Activated T-cell treated with anti-CD3 and anti-CD28 coated beads, Interleukin-2, amount 50 U/mL, for 4 hours (primary cell): ENCODE measurements at regions not wholly inside any gene's neighbourhood (a gene's known extent, or its start where the extent isn't known, plus 50 kb on each side); places are given as distances from the start of the nearest gene placed in this dataset.

Source experiments
- ATAC-seq, 2 donors: fragments of 200-7000 bp; cut with Tn5 transposase; one replicate each; pipeline ENCODE4 v1.10.0; 2021
- DNase-seq: peaks from one replicate; pipeline ENCODE4 v3.0.0-alpha.2; 2020
- H3K27me3 Mint-ChIP-seq: one replicate; pipeline ENCODE4 v1.8.0; 2021; ENCODE audit warnings: low read depth, mixed read lengths
- H3K36me3 Mint-ChIP-seq: one replicate; pipeline ENCODE4 v1.8.0; 2022; ENCODE audit warnings: mixed read lengths; ENCODE audit not compliant: insufficient read depth
- H3K4me1 Mint-ChIP-seq: one replicate; pipeline ENCODE4 v1.8.0; 2021; ENCODE audit warnings: low read depth, mixed read lengths
- H3K4me3 Mint-ChIP-seq: one replicate; pipeline ENCODE4 v1.8.0; 2021; ENCODE audit warnings: mild to moderate bottlenecking, moderate library complexity, mixed read lengths
- H3K9me3 Mint-ChIP-seq: one replicate; pipeline ENCODE4 v1.8.0; 2021; ENCODE audit warnings: mixed read lengths

DNA sequence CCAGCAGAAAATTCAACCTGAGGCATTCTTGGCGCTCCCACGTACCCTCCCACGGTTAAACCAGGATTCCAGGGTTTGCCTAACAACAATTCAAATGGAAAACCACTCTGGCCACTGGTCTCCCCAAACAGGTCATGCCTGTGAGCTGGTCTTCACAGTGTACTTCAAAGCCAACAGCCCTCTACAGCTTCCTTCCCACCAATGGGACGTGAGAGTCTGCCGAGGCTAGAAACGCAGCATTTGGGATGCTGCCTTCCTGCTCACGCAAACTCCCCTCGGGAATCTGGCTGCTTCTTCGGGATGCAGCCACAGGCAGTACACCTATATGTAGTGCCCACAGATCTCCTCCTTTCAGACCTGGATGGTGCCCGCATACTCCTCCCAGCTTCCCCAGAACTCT is 149.1 kb downstream of the KLHL28 start:
- H3K36me3 Mint-ChIP-seq: no peaks in the 10 kb centered on the region
- no peaks in the 10 kb centered on the region for H3K4me1 Mint-ChIP-seq

DNA sequence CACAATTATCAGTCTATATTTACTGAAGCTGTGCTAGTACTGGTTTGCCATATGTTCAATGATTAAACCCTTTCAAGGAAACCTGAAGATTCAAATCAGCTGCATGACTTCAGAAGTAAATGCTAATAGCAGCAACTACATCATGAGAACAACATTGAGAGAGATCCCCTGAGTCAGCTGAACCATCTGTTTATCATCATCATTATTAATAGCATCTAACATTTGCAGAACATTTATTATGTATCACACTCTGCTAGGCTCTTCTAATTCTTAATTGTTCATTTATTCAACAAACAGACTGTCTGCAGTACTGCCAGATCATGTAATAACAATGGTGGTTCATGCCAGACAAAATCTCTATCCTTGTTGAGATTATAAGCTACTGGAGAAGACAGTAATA is 157.4 kb downstream of the KLHL28 start:
- ATAC-seq (no peak), DNase-seq (no peak)
- no peaks in the 10 kb centered on the region for H3K36me3 Mint-ChIP-seq
- H3K27me3 Mint-ChIP-seq: peaks cover 10% of the 10 kb centered on the region
- H3K4me3 Mint-ChIP-seq: no peak overlapping the region
- no peaks in the 10 kb centered on the region for H3K4me1 Mint-ChIP-seq
- H3K9me3 Mint-ChIP-seq: no peaks in the 10 kb centered on the region

More for the DNA sequence above, 149.1 kb downstream of the KLHL28 start:
- Mint-ChIP-seq H3K4me3 (no peak overlapping the region), H3K9me3 (no peaks in the 10 kb centered on the region), H3K27me3 (peaks cover 6% of the 10 kb centered on the region)
- DNase-seq (no peak), ATAC-seq (no peak)

DNA sequence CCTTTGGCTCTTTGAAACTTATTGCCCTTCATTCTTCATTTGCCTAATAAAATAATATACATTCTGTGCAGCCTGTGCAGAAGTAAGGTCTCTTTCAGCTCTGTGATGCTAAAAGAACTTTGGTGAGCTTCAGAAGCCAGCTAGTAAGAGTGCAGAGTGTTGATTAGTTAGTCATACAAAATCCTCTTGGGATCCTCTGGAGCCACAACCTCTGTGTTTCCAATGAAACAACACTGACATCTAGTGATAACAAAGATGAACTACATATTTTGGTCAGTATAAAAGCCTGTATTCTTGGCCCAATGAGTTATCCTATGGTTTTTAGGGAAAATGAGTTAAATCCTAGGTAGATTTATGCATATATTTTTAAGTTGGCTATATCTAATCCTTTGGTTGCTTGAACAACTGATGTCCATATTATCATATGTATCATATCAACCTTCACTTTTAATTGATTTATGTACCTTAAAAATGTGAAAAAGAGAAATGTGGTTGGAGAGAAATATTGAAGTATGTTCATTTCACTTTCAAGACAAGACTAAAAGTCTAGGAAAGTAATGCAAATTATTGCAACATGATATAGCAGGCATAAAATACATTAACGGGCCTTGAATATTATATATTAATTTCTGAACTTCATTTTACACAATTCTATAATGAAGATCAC is 158.4 kb downstream of the KLHL28 start:
- ATAC-seq (no peak), DNase-seq (no peak)
- no peaks in the 10 kb centered on the region for H3K4me1 Mint-ChIP-seq

DNA sequence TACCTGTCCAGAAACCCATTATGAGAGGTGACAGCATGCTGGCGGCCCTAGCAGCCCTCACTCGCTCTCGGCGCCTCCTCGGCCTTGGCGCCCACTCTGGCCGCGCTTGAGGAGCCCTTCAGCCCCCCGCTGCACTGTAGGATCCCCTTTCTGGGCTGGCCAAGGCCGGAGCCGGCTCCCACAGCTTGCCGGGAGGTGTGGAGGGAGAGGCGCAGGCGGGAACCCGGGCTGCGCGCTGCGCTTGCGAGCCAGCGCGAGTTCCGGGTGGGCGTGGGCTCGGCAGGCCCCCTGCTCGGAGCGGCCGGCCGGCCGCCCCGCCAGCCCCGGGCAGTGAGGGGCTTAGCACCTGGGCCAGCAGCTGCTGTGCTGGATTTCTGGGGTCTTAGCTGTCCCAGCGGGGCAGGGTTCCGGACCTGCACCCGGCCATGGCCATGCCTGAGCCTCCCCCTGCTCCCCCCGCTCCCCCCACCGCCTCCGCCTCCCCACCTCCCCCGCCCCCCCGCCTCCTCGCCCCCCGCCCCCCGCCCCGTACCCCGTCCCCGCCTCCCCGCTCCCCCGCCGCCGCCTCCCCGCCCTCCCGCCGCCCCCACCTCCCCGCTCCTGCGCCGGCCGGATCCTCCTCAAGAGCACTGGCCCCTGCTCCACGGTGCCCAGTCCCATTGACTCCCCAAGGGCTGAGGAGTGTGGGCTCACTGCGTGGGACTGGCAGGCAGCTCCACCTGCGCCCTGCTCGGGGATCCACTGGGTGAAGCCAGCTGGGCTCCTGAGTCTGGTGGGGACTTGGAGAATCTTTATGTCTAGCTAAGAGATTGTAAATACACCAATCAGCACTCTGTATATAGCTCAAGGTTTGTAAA is 163.1 kb downstream of the KLHL28 start:
- Mint-ChIP-seq H3K9me3 (no peaks in the 10 kb centered on the region), H3K27me3 (peaks cover 2% of the 10 kb centered on the region)

More for the DNA sequence above, 158.4 kb downstream of the KLHL28 start:
- Mint-ChIP-seq H3K36me3 (no peaks in the 10 kb centered on the region), H3K9me3 (no peaks in the 10 kb centered on the region), H3K27me3 (peaks cover 10% of the 10 kb centered on the region), H3K4me3 (no peak overlapping the region)

DNA sequence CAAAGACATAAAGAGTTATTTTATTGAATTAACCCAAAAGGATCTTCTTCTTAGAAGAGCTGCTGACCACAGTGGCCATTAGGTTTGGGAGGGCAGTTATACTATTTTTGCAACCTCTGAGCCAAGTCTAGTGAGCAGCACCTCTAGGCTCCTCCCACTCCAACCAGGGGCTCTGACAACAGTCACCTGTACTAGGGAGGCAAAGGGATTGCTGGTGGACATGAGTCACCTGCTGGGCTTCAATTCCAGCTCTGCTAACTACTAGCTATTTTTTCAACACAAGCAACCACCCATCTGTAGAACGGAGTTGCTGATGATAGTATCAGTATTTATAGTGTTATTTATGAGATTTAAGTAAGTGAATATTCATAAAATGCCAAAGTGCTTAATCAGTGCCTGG is 166.0 kb downstream of the KLHL28 start:
- Mint-ChIP-seq H3K36me3 (no peaks in the 10 kb centered on the region), H3K4me1 (no peaks in the 10 kb centered on the region), H3K9me3 (no peaks in the 10 kb centered on the region), H3K4me3 (no peak overlapping the region), H3K27me3 (peaks cover 7% of the 10 kb centered on the region)
- ATAC-seq (no peak), DNase-seq (no peak)

More for the DNA sequence above, 163.1 kb downstream of the KLHL28 start:
- H3K4me1 Mint-ChIP-seq: no peaks in the 10 kb centered on the region
- DNase-seq (no peak), ATAC-seq (no peak)
- H3K36me3 Mint-ChIP-seq: no peaks in the 10 kb centered on the region
- H3K4me3 Mint-ChIP-seq: no peak overlapping the region

DNA sequence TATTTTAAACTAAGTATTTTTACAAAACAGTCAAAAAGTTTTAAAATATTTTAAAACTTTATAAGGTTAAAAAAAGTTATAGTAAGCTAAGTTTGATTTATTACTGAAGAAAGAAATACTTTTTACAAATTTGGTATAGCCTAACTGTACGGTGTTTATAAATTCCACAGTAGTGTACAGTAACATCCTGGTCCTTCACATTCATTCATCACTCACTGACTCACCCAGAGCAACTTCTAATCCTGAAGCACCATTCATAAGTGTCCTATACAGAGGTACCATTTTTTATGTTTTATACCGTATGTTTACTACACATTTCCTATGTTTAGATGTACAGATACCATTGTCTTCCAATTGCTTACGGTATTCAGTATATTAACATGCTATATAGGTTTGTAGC is 170.0 kb downstream of the KLHL28 start:
- Mint-ChIP-seq H3K36me3 (no peaks in the 10 kb centered on the region), H3K27me3 (peaks cover 15% of the 10 kb centered on the region), H3K9me3 (no peaks in the 10 kb centered on the region), H3K4me3 (no peak overlapping the region), H3K4me1 (no peaks in the 10 kb centered on the region)
- ATAC-seq (no peak), DNase-seq (no peak)

DNA sequence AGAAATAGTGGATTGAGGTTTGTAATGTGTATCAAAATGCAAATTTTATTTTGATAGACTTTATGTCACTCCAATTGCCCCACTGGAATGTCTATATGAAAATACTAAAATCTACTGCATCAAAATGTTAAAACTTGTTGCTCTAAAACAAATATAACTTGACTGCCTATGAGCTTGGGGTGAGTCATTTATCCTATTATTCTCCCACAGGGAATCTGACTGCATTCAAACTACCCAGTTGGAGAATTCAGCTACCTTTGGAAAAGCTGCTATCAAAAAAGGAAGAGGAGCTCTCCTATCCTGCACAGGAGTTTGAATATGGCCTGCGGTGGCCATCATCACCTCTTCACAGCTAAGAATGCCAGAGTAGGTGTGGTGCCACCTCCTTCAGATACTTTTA is 173.1 kb downstream of the KLHL28 start:
- ATAC-seq (no peak), DNase-seq (no peak)
- Mint-ChIP-seq H3K27me3 (peaks cover 18% of the 10 kb centered on the region), H3K4me3 (no peak overlapping the region), H3K9me3 (no peaks in the 10 kb centered on the region), H3K36me3 (no peaks in the 10 kb centered on the region), H3K4me1 (no peaks in the 10 kb centered on the region)

DNA sequence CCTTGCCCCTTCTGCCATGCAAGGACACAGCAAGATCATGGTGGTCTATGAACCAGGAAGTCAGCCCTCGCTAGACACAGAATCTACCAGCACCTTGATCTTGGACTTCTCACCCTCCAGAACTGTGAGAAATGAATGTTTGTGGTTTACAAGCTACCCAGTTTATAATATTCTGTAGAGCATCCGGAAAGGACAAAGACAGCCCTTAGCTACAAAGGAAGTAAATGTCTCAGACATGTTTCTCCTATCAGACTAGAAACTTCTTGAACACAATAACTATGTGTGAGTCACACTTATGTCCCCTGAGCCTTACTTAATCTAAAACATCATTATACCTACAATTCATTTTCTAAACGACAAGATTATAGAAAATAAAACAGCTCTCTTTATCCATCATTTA is 176.7 kb downstream of the KLHL28 start:
- H3K4me3 Mint-ChIP-seq: no peak overlapping the region
- H3K4me1 Mint-ChIP-seq: no peaks in the 10 kb centered on the region
- ATAC-seq (no peak), DNase-seq (no peak)
- H3K27me3 Mint-ChIP-seq: peaks cover 14% of the 10 kb centered on the region
- H3K9me3 Mint-ChIP-seq: no peaks in the 10 kb centered on the region
- H3K36me3 Mint-ChIP-seq: no peaks in the 10 kb centered on the region

DNA sequence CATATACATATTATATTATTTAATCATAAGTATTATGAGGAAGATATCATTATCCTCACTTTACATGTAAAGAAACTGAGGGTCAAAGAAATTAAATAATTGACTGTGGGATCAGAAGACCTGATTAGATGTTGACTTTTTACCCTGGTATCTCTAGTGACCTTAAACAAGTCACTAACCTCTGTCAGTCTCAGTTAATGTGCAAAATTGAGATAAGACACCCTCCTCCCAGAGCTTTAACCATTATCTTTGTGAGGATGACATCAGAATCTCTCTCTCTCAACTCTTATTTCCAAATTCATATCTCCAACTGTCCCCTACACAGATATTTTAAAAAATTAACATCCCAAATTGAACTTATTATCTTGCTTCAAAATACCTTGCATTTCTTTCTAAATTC is 177.8 kb downstream of the KLHL28 start:
- Mint-ChIP-seq H3K4me1 (no peaks in the 10 kb centered on the region), H3K9me3 (no peaks in the 10 kb centered on the region), H3K27me3 (peaks cover 11% of the 10 kb centered on the region), H3K4me3 (no peak overlapping the region), H3K36me3 (no peaks in the 10 kb centered on the region)
- DNase-seq: no peak
- no peak for ATAC-seq

DNA sequence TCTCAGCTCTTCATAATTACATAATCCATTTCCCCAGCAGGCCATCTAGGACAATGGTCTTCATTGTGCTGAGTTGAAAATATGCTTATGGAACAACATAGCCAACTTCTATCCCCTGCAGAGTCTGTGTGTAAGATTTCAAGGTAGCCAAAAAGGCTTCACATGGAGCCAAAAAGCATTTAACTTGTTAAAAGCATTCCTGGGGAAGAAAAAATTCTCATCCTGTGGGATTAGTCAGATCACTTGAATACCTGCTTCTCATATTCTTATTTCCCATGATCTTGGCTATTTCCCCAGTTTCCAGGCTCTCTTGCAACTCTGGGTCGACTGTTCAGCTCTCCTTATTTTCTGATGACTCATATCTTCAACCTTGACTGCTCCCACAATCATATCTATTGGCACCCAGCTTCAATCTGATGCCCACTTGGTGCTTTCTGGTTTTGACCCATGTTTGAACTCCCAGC is 178.9 kb downstream of the KLHL28 start:
- DNase-seq (no peak), ATAC-seq (no peak)
- Mint-ChIP-seq H3K9me3 (no peaks in the 10 kb centered on the region), H3K4me3 (no peak overlapping the region), H3K36me3 (no peaks in the 10 kb centered on the region), H3K4me1 (no peaks in the 10 kb centered on the region), H3K27me3 (peaks cover 8% of the 10 kb centered on the region)

DNA sequence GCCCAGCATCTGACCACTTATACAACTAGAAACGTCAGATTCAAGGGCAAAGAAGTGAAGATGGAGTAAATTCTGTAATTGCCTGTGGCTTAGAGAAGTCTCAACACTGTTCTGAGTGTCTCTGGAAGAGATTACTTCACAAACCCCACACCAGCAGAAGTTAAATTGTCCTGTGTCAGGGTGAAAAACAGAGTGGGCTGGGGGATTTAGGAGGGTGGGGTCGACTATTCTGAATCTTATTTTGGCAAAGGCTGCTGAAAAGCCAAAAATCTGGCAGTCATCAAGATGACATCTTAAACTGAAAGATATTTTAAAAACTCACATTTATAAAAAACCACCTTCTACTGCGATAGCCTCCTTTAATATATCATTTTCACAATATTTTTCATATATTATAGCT is 180.8 kb downstream of the KLHL28 start:
- H3K36me3 Mint-ChIP-seq: no peaks in the 10 kb centered on the region
- H3K9me3 Mint-ChIP-seq: no peaks in the 10 kb centered on the region
- H3K4me3 Mint-ChIP-seq: no peak overlapping the region
- H3K4me1 Mint-ChIP-seq: no peaks in the 10 kb centered on the region
- ATAC-seq: no peak
- peaks cover 3% of the 10 kb centered on the region for H3K27me3 Mint-ChIP-seq
- DNase-seq: no peak

DNA sequence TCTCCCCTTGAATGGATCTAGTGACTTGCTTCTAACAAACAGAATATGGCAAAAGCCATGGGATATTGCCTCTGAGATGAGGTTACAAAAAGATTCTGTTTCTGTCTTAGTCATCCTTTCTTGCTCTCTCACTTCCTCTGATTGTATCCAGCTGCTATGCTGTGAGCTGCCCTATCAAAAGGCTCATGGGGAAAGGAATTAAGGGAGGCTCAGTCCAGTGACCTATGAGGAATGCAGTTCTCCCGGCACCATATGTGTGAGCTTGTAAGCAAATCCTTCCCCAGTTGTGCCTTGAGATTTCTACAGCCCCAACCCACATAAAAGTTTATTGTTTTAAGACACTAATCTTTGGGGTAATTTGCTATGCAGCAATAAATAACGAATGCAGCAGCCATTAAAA is 183.1 kb downstream of the KLHL28 start:
- DNase-seq: no peak
- Mint-ChIP-seq H3K27me3 (no peaks in the 10 kb centered on the region), H3K36me3 (no peaks in the 10 kb centered on the region), H3K9me3 (no peaks in the 10 kb centered on the region), H3K4me1 (no peaks in the 10 kb centered on the region), H3K4me3 (no peak overlapping the region)
- ATAC-seq: no peak

DNA sequence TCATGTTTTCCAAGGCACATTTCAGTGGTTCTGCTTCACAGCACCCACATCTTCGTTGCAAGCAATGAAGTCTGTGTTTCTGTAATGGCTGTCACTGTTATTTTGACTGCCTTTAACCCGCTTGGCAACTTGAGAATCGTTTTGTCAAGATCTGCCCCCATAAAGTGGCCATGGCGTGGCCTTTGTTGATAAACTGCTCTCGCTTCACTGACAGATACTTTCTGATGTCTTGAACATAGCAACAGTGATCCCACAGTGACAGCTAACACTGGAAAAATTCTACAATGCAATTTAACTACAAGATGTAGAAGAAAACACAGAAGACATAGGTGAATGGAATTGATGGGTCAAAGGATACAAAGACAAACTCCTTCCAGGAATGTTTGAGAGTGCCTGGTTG is 184.2 kb downstream of the KLHL28 start:
- no peaks in the 10 kb centered on the region for H3K9me3 Mint-ChIP-seq
- ATAC-seq: no peak

DNA sequence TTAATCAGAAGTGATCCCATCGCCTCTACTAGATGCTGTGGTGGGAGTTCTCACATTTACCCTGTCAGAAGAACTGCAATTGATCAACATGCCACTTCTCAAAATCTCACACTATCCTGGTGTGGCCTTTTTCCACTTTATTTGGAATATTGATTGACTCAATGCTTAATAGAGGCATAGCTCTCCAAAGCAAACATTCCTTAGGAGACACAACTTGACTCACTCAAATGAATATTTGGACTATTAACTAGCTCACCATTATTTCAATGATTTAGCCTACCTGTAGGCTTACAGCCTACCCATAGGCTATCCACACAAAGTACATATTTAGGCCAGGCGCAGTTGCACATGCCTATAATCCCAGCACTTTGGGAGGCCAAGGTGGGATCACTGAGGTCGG is 186.5 kb downstream of the KLHL28 start:
- Mint-ChIP-seq H3K4me1 (no peaks in the 10 kb centered on the region), H3K9me3 (no peaks in the 10 kb centered on the region), H3K36me3 (no peaks in the 10 kb centered on the region), H3K4me3 (no peak overlapping the region), H3K27me3 (no peaks in the 10 kb centered on the region)
- DNase-seq (no peak), ATAC-seq (no peak)

More for the DNA sequence above, 184.2 kb downstream of the KLHL28 start:
- Mint-ChIP-seq H3K27me3 (no peaks in the 10 kb centered on the region), H3K4me1 (no peaks in the 10 kb centered on the region), H3K36me3 (no peaks in the 10 kb centered on the region), H3K4me3 (no peak overlapping the region)
- no peak for DNase-seq

DNA sequence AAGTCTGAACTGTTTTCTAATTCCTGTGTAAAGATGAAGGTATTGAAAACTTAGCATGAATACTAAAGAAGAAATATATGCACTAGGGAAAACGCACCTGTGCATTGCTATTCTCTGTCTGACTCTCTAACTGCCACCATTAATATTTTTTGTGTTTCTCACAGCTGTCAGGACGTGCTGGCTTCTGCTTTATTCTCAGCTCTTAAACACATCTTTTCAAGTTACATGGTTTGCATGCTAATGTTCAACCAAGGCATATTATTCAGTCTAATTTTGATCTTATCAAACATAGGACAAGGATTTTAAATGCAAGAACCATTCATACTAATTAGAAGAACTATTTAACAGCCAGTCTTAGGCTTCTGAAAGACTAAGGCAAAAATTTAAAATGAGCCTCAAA is 187.4 kb downstream of the KLHL28 start:
- H3K9me3 Mint-ChIP-seq: no peaks in the 10 kb centered on the region
- no peaks in the 10 kb centered on the region for H3K4me1 Mint-ChIP-seq
- H3K36me3 Mint-ChIP-seq: no peaks in the 10 kb centered on the region
- H3K27me3 Mint-ChIP-seq: no peaks in the 10 kb centered on the region
- ATAC-seq: no peak
- H3K4me3 Mint-ChIP-seq: no peak overlapping the region
- DNase-seq: no peak
